GM10847 (cell line): ENCODE measurements at regions not wholly inside any gene's neighbourhood (a gene's known extent, or its start where the extent isn't known, plus 50 kb on each side); places are given as distances from the start of the nearest gene placed in this dataset.

Experiments
- POLR2A ChIP-seq: IDR thresholded peaks from 2 replicates; pipeline ENCODE4 v1.6.1; 2011; ENCODE audit not compliant: insufficient read length; ENCODE audit errors: extremely low read depth

DNA sequence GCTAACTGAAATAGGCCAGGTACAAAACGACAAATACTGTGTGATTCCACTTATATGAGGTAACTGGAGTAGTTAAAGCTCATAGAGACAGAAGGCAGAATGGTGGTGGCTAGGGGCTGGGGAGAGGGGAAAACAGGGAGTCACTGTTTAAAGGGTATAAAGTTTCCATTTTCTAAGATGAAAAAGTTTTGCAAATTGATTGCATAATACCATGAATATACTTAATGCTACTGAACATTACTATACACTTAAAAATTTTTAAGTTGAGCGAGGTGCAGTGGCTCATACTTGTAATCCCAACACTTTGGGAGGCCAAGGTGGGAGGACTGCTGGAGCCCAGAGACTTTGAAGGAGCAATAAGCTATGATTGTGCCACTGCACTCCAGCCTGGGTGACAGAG lies 138.6 kb upstream of the ARID1B start:
- no peak for TF ChIP-seq POLR2A

DNA sequence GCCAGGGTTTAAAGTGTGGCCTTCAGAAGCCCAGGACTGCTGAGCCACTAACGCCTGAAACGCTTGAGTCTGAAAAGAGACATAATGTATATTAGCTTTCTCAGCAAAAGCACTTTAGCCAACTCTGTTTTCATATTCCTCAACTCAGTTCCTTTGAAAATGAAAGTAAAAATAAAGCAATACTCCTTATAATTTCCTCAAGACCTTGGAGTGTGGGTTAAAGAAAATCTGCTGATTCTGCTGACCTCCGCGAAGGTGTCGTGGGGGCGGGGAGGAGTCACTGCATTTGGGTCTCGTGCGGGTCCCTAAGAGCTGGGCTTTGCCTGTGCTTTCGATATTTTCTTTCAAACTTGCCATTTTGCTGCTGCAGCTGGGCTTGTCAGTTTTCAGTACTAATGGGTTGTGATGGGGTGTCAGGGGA lies 142.2 kb upstream of the ARID1B start:
- no peak for TF ChIP-seq POLR2A

- TF ChIP-seq POLR2A = no peak
Observed at GRCh38 chr6:156634048-156634447, 143.1 kb upstream of the ARID1B start.

DNA sequence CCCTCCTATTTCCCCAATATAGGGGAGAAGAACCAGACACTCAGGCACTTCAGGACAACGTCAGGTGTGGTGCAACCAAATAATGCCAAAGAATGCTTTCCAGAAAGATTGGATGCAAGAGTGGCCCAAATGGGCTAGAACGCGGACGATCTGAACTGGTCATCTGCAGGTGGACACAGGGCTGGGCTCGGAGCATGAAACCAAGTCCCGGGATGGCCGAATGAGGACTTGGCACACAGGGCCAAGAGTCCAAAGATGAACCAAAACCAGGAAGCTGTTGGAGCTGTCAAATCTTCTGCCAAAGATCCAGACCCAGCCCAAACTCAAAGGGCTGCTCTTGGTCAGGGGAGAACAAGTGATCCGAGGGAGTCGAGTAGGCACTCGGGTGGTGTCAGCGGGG lies 143.9 kb upstream of the ARID1B start:
- no peak for TF ChIP-seq POLR2A

- TF ChIP-seq POLR2A = no peak
Observed at GRCh38 chr6:156630613-156631302, 146.4 kb upstream of the ARID1B start.

GRCh38 chr6:156628805-156629204 lies 148.4 kb upstream of the ARID1B start:
- no peak for TF ChIP-seq POLR2A

DNA sequence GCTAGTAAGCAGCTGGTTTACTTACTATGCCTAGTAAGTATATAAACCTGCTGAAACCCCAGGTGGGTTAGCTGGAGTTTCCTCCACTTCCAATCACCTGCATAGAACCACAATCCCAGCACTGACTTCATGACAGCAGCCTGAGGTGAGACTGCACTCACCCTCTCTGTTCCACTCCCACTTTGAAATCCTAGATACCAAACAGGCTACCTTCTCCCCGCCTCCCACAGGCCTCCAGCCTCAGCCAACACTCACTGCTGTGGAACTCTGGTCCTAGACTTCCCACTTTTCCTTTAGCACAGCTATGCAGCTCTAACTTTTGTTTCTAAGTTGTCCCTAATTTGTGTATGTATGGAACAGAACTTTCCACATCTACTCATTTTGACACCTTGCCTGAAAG lies 149.7 kb upstream of the ARID1B start:
- TF ChIP-seq POLR2A = no peak

DNA sequence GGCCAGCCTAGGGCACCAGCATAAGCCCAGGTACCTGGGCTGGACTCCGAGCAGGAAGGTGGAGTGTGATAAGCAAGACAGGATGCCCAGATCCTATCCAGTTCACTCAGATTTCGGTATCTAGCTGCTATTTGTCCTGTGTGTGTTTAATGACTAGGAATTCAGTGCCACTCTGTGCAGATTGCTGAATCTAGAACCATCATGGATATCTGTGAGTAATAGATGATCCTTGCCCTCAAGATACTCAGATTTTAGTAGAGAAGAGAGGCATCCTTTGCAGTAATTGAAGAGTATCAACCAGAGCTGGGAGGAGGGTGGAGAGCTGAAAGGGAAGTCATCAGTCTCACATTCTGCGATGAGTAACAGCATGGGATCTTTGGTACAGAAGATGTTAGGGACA lies 155.0 kb upstream of the ARID1B start:
- TF ChIP-seq POLR2A = no peak

DNA sequence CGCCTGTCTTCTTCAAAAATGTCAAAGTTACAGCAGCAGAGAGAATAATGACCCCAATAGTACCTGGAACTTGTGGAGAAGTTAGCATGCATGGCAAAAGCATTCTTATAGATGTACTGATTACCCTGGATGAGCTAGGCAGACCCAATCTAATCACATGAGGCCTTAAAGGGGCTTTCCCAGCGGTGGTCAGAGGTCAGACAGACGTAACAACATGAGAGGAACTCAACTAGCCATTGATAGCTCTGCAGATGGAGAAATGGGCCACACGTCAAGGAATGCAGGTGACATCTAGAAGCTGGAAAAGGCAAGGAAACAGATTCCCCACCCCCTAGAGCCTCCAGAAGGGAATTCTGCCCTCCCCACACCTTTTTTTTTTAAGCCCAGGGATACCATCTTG lies 156.8 kb upstream of the ARID1B start:
- TF ChIP-seq POLR2A = no peak

GRCh38 chr6:156618600-156619205 lies 158.5 kb upstream of the ARID1B start:
- TF ChIP-seq POLR2A = no peak

DNA sequence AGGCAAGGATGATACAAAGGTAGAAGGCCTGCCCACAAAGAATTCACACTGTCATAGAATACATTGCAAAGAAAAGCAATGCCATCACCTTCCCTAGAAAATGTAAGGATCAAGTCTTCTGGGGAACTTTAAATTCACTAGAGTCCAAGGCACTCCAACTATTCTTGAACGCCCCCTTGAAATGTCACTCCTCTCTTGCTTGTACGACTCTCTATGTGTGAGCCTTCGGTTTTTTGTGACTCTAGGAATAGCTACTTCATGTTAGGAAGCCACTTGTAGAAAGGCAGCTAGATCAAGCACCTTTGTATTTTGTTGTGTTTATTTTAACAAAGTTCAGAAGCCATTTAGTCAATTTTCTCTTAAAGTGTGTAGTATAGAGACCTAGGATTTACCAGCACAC lies 159.2 kb upstream of the ARID1B start:
- no peak for TF ChIP-seq POLR2A

DNA sequence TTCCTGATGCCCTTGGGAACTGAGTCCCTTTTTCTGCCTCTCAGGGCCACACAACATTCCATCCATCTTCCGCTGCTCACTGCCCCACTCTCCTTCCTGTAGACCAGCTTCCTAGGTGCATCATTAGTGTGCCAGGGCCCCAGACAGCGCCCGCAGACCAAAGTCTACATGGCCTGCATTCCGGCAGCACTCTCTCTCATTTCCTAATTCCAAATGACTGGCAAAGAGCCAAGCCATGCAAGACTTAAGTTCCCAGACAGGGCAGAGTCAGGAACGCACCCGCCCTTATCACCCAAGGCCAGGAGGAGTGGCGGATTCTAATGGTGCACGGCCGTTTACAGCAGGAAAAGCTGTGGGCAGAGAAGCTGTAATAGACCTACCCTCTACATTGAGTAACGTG lies 159.8 kb upstream of the ARID1B start:
- no peak for TF ChIP-seq POLR2A

- TF ChIP-seq POLR2A = no peak
Observed at GRCh38 chr6:156616495-156616894, 160.7 kb upstream of the ARID1B start.

GRCh38 chr6:156613996-156614395 lies 163.2 kb upstream of the ARID1B start:
- TF ChIP-seq POLR2A = no peak

- TF ChIP-seq POLR2A = no peak
Observed at GRCh38 chr6:156612361-156612760, 164.8 kb upstream of the ARID1B start.

DNA sequence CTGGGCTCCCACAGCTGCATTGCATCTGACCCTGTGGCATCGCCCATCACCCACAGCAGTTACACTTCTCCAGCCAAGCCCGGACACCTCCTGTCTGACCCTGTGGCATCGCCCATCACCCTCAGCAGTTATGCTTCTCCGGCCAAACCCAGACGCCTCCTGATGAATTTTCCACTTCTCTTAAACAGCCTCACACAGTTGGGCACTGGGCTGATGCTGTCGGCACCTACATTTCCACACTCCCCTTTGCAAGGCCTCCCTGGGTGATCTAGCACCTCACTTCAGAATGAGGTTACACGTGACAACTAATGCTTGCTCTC lies 175.2 kb upstream of the ARID1B start:
- TF ChIP-seq POLR2A = no peak
